Central memory CD8-positive, alpha-beta T cell (primary cell): ENCODE measurements at regions not wholly inside any gene's neighbourhood (a gene's known extent, or its start where the extent isn't known, plus 50 kb on each side); places are given as distances from the start of the nearest gene placed in this dataset.

Experiments
- ATAC-seq: fragments of 150-1000 bp; cut with Tn5 transposase; replicated peaks from 2 replicates; pipeline ENCODE4 v1.10.0; 2022; ENCODE audit warnings: mild to moderate bottlenecking, moderate FRiP score, moderate number of reproducible peaks; ENCODE audit not compliant: poor library complexity, severe bottlenecking; ENCODE audit errors: extremely low read depth
- DNase-seq, 2 donors: peaks; one replicate each; pipeline ENCODE4 v3.0.0; 2021; ENCODE audit warnings: low spot score in 2 of 2
- H3K27ac Mint-ChIP-seq: one replicate; pipeline ENCODE4 v1.8.0; 2022; ENCODE audit warnings: low read depth, mild to moderate bottlenecking, moderate library complexity, mixed read lengths
- H3K27me3 Mint-ChIP-seq: one replicate; pipeline ENCODE4 v1.8.0; 2022; ENCODE audit warnings: mixed read lengths
- H3K36me3 Mint-ChIP-seq: one replicate; pipeline ENCODE4 v1.8.0; 2022; ENCODE audit warnings: mild to moderate bottlenecking, moderate library complexity, mixed read lengths; ENCODE audit not compliant: insufficient read depth
- H3K4me1 Mint-ChIP-seq: one replicate; pipeline ENCODE4 v1.8.0; 2022; ENCODE audit warnings: mixed read lengths
- H3K4me3 Mint-ChIP-seq: one replicate; pipeline ENCODE4 v1.8.0; 2022; ENCODE audit warnings: mild to moderate bottlenecking, moderate library complexity, mixed read lengths
- H3K9me3 Mint-ChIP-seq: one replicate; pipeline ENCODE4 v1.8.0; 2022; ENCODE audit warnings: mixed read lengths

- Mint-ChIP-seq H3K36me3 (peaks cover 16% of the 10 kb centered on the region), H3K27ac (no peak overlapping the region), H3K4me3 (no peak overlapping the region), H3K9me3 (no peaks in the 10 kb centered on the region), H3K27me3 (no peaks in the 10 kb centered on the region), H3K4me1 (peaks cover 22% of the 10 kb centered on the region)
- DNase-seq (no peak), ATAC-seq (no peak)
Measured at GRCh38 chr6:29884261-29884660, 56.6 kb downstream of the HLA-G start.

- DNase-seq (no peak), ATAC-seq (no peak)
- Mint-ChIP-seq H3K36me3 (peaks cover 21% of the 10 kb centered on the region), H3K9me3 (no peaks in the 10 kb centered on the region), H3K4me3 (peak overlapping the region; percentile 88), H3K4me1 (peaks cover 22% of the 10 kb centered on the region), H3K27ac (peak overlapping the region; percentile 97), H3K27me3 (no peaks in the 10 kb centered on the region)
Measured at GRCh38 chr6:29886701-29887100, 55.6 kb upstream of the HLA-A start.

GRCh38 chr6:29887330-29887818 lies 55.0 kb upstream of the HLA-A start:
- Mint-ChIP-seq H3K27me3 (no peaks in the 10 kb centered on the region), H3K27ac (peak overlapping the region; percentile 97), H3K4me1 (peaks cover 22% of the 10 kb centered on the region), H3K9me3 (no peaks in the 10 kb centered on the region), H3K4me3 (peak overlapping the region; percentile 88), H3K36me3 (peaks cover 21% of the 10 kb centered on the region)
- ATAC-seq (peak; percentile 27), DNase-seq (peak in 1 of 2 donors; percentile 41)

GRCh38 chr6:29887819-29888776 lies 54.2 kb upstream of the HLA-A start:
- peak overlapping the region; percentile 97 for H3K27ac Mint-ChIP-seq
- ATAC-seq: peak; percentile 91
- H3K36me3 Mint-ChIP-seq: peaks cover 21% of the 10 kb centered on the region
- peak overlapping the region; percentile 88 for H3K4me3 Mint-ChIP-seq
- H3K4me1 Mint-ChIP-seq: peaks cover 22% of the 10 kb centered on the region
- no peaks in the 10 kb centered on the region for H3K27me3 Mint-ChIP-seq
- DNase-seq: peak; percentile 81 to 85
- H3K9me3 Mint-ChIP-seq: no peaks in the 10 kb centered on the region
